ENCODE measurements at regions not wholly inside any gene's neighbourhood (a gene's known extent, or its start where the extent isn't known, plus 50 kb on each side); places are given as distances from the start of the nearest gene placed in this dataset.
"Not testable (repeated sequence)": the region's sequence is repeated elsewhere in the genome, so short reads cannot be mapped to it uniquely, and the experiment has no call there.

- intact Hi-C loops (cut with DNase I) = no loop called here
- peak in 29 of 42 donors; percentile 19 to 86 (median 36) for DNase-seq
These were observed 166.3 kb upstream of the ZNF608 start for GRCh38 chr5:124912638-124913328.

GRCh38 chr5:124913329-124913653, 166.9 kb upstream of the ZNF608 start:
- intact Hi-C loops (cut with DNase I) = no loop called here

GRCh38 chr5:124916313-124916712, 169.9 kb upstream of the ZNF608 start:
- intact Hi-C loops (cut with DNase I); DNase-seq: not testable (repeated sequence)

More at GRCh38 chr5:124913329-124913653, 166.9 kb upstream of the ZNF608 start:
- no peak for DNase-seq

- no peak for DNase-seq
- intact Hi-C loops (cut with DNase I) = no loop called here
These were observed 172.2 kb upstream of the ZNF608 start for GRCh38 chr5:124918618-124919017.

DNA sequence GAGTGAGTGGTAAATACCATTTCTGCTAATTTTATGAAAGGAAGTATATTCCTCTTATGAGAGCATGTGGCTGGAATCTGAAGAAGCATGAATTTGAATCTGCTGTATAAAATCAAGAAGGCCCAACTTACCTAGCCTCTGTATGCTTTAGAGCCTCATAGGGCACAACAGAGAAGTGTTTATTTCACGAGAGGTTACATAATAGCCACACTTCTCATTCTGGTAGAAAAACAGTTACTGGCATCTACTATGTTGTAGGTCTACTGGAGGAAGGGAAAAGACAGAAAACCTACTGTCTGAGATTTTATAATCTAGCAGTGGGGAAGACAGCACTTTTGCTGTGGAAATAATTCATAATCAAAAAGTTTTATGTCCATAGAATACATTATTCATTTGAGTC, 172.6 kb upstream of the ZNF608 start:
- no peak for DNase-seq
- intact Hi-C loops (cut with DNase I) = no loop called here

DNA sequence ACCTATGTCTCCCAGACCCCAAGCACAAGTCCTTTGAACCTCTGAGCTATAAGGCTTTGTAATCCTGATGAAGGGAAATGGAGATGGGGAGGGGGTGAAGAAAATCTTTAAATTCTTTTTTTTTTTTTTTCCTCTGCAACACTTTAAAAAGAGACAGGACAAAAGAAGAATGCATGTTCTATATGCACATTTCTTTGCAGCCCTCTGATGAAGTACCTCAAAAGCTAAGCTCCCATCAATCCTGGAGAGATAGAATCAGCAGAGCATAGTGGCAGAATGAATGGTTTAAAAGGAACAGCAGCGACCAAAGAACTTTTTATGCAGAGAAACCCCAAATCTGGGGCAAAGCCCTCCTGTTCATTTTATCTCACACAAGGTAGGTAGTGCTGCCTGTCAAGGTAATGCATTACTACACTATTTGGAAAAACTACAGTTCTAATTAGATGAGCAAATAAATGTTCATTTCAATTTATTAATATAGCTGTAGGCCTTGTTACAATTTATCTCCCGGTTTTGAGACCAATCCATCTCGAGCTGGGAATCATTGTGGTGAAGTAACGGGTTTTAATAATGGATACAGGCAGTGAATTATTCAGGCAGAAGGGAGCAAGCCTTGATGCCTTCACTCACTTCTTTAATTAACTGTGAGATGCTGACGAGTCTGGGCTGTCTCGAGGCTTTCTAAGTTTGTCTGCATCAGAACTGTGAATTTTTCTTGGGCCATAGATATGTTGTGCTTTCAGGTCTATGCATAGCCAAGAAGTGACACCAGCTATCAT, 173.5 kb upstream of the ZNF608 start:
- intact Hi-C loops (cut with DNase I) = loop anchor here (5.0 kb wide), 1 partner anchor 163 kb away; no protein-coding TSS in a partner anchor
- no peak for DNase-seq

DNA sequence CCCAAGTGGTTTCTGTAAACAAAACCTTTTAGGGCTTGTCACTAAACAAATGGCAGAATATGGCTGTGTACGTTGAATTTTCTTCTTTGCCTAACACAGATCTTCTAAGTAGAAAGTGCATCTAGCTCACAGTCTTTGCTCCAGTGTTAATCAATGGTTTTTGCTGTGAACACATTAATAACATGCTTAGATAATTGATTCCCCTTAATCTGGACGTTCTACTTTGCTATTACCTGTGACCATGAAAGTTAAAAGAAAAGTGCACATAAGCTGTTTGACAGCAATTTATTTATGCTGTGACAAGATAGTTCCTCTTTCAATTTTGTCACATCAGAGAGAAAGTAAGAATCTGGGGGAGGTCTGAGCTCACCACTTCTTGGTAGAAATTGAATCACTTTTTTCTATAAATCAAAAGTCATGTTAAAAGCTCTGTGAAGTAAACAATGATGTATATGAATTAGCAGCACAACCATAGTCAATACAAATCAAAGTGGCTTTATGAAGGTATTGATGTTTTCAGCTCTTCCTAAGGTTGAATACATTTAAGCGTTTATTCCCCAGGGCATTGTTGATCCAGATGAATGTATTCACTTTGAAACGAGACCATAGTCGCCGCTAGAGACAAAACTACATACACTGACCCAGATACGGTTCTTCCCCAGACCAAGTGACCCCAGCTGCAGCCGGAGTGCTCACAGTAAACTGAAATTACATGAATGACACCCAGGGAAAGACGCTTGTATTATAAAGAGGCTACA, 174.6 kb upstream of the ZNF608 start:
- peak in 13 of 42 donors; percentile 6 to 55 (median 35) for DNase-seq
- intact Hi-C loops (cut with DNase I) = loop anchor here (5.0 kb wide), 1 partner anchor 164 kb away; no protein-coding TSS in a partner anchor

GRCh38 chr5:124921694-124922093, 175.3 kb upstream of the ZNF608 start:
- no peak for DNase-seq
- intact Hi-C loops (cut with DNase I) = loop anchor here (5.0 kb wide), 1 partner anchor 164 kb away; no protein-coding TSS in a partner anchor

GRCh38 chr5:124922255-124922975, 176.0 kb upstream of the ZNF608 start:
- intact Hi-C loops (cut with DNase I) = loop anchor here (5.0 kb wide), 1 partner anchor 165 kb away; no protein-coding TSS in a partner anchor
- DNase-seq = no peak

- DNase-seq = peak in 39 of 42 donors; percentile 13 to 91 (median 66)
- intact Hi-C loops (cut with DNase I) = loop anchor here (5.0 kb wide), 1 partner anchor 166 kb away; no protein-coding TSS in a partner anchor
These were observed 176.7 kb upstream of the ZNF608 start for GRCh38 chr5:124923131-124923530.

GRCh38 chr5:124924729-124925128, 178.3 kb upstream of the ZNF608 start:
- intact Hi-C loops (cut with DNase I) = loop anchor here (5.0 kb wide), 1 partner anchor 167 kb away; no protein-coding TSS in a partner anchor
- no peak for DNase-seq

DNA sequence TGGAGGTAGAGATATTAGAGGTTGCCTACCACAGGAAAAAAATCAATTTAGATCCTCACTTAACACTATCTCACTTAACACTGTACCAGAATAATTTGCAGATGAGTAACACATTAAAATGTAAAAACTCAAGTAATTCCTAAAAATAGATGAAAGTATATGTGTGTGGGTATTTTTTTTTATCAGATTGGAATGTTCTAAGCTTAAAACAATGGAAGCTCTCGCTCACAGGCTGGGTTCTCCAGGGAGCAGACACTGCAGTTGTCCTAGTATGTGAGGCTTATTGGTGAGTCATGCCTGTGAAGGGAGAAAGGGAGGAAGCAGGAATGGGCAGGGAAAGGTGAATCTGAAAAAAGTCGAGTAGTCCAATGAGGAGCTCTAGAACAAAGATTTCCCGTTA, 181.3 kb upstream of the ZNF608 start:
- intact Hi-C loops (cut with DNase I) = no loop called here
- DNase-seq = no peak

GRCh38 chr5:124929000-124929399, 182.6 kb upstream of the ZNF608 start:
- no peak for DNase-seq
- intact Hi-C loops (cut with DNase I) = no loop called here

DNA sequence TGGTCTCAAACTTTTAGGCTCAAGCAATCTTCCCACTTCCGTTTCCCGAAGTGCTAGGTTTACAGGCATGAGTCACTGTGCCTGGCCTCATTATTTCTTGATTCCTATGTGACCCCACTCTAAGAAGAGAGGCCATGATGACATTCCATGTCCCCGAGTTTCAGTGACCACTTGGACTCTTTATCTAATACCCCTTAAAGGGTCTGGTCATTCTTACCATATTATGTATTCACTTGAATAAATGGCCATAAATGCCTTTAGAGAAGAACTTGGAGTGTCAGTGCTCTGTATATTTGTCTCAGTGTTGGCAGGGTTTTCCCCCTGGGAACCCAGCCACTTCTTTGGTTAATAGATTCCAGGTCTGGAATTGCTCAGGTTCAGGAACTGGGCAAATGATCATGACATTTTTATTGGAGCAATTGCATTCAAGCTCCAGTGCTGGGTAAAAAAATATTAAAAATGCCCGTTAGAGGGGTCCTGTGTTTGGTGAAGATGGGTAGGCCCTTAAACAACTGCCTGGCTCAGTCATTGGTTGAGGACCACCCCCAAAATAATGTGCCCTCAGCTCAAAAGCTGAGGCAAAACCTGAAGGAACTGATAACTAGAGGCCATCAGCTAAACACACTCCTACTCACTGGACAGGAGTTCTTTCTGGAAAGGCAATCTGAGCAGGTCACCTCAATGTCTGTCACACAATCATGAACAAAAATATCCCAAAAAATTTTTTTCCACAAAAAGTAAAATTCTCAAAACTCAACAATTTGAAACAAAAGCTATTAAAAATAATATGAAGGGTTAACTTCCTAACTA, 186.6 kb upstream of the ZNF608 start:
- DNase-seq = peak in 1 of 42 donors; percentile 11
- intact Hi-C loops (cut with DNase I) = loop anchor here (5.0 kb wide), 1 partner anchor 44 kb away; no protein-coding TSS in a partner anchor

GRCh38 chr5:124935065-124935464, 188.6 kb upstream of the ZNF608 start:
- intact Hi-C loops (cut with DNase I) = no loop called here
- no peak for DNase-seq

- intact Hi-C loops (cut with DNase I) = no loop called here
- no peak for DNase-seq
These were observed 190.1 kb upstream of the ZNF608 start for GRCh38 chr5:124936626-124936933.

DNA sequence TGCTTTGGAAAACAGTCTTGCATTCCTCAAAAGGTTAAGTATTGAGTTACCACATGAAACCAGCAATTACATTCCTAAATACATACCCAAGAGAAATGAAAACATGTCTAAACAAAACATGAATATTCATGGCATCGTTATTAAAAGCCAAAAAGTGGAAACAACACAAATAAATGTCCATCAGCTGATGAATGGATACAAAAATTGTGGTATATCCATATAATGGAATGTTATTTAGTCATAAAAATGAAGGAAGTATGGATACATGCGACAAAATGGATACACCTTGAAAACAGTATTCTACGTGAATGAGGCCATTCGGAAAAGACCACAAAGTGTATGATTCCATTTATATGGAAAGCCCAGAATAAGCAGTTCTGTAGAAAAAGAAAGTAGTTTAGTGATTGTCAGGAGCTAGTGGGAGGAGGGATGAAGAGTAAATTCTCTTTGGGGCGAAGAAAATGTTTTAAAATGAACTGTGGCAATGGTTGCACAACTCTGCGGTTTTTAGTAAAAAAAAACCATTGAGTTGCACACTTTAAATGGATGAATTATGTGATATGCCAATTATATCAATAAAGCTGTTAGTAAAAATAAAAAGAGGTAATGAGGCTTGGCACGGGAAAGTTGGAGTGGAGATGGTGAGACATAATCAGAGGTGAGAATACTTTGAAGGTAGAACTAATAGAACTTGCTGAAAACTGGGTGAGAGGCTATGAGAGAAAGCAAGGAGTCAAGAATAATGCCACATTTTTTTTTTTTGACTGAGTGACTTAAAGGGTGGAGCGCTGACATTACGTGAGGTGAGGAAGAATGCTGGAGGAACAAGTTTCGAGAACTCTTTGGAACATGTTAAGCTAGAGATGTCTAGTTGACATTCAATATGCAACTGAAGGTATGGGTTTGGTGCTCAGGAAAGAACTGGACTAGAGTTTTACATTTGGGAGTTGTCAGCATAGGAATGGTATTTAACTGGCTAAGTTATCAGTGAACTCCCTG, 194.9 kb upstream of the ZNF608 start:
- intact Hi-C loops (cut with DNase I) = no loop called here
- DNase-seq = no peak

All from head of caudate nucleus (tissue), 42 donors.